ENCODE measurements at regions not wholly inside any gene's neighbourhood (a gene's known extent, or its start where the extent isn't known, plus 50 kb on each side); places are given as distances from the start of the nearest gene placed in this dataset.

DNA sequence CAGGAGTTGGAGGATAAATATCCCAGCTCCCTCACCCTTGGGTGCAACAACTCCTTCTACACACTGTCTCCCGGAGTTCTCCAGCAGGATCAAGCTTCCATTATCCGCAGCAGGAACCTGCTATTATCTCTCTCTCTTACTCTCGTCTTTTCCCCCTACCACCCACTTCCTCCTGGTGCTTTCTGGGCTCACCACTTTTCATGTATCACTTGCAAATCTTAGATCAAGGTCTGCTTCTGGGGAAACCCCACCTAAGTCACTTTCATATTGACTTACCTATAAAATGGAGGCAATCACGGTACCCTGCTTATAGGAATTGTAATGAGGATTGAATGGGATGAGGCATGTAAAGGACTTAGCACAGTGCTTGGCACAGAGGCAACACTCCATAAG is 589.5 kb downstream of the BCOR start:
- no peaks in the 10 kb centered on the region for H3K9me3 Mint-ChIP-seq
- DNase-seq, result peak; percentile 60
- intact Hi-C loops (cut with micrococcal nuclease), result loop anchor here (2.0 to 10.0 kb wide), 5 partner anchors 17 to 243 kb away; no protein-coding TSS in a partner anchor
- H3K4me3 Mint-ChIP-seq, result no peak overlapping the region
- peak overlapping the region; percentile 58 for H3K27ac Mint-ChIP-seq
- H3K4me1 Mint-ChIP-seq, result peaks cover 11% of the 10 kb centered on the region
- no peaks in the 10 kb centered on the region for H3K36me3 Mint-ChIP-seq (ENCODE audit: low read depth)
- H3K27me3 Mint-ChIP-seq, result no peaks in the 10 kb centered on the region

DNA sequence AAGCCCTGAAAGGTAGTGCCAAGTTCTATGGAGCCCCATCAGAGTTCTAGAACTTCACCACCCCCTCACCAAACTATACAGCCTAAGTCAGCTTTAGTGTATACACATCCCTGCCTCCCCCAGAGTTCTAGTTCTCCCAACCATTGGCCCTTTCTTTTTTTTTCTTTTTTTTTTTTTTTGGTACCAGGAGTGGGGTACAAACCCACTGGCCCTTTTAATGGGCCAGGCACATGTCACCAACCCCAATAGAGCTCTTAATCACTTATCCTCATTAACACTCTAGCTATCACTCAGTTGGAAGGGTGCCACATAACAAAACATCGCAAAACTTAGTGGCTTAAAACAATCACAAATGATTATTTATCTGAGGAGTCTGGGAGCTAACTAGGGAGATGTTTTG is 588.6 kb downstream of the BCOR start:
- Mint-ChIP-seq H3K9me3 (no peaks in the 10 kb centered on the region), H3K27me3 (no peaks in the 10 kb centered on the region), H3K4me3 (no peak overlapping the region), H3K27ac (no peak overlapping the region), H3K36me3 (ENCODE audit: low read depth) (no peaks in the 10 kb centered on the region), H3K4me1 (peaks cover 6% of the 10 kb centered on the region)
- no peak for DNase-seq
- intact Hi-C loops (cut with micrococcal nuclease), result loop anchor here (2.0 to 10.0 kb wide), 5 partner anchors 18 to 244 kb away; no protein-coding TSS in a partner anchor

DNA sequence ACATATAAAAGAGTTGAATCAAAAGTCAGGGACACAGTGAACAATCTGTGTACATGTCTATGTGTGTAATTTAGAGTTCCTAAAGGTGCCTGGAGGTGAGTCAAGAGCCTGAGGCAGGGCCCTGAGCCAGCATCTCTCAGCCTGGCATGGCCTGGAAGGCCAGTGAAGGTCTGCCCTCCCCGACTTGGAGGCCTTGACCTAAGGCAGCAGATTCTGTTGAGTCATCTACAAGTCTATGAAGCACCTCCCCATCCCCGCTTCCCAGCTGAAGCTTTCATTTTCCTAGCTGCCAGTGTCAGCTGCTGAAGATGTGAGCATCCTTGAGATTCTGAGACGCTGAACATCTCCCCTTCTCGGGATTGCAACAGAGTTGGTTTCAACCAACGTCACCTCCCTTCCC is 583.9 kb downstream of the BCOR start:
- Mint-ChIP-seq H3K36me3 (ENCODE audit: low read depth) (no peaks in the 10 kb centered on the region), H3K4me3 (no peak overlapping the region), H3K27me3 (no peaks in the 10 kb centered on the region), H3K27ac (no peak overlapping the region), H3K9me3 (no peaks in the 10 kb centered on the region), H3K4me1 (peaks cover 2% of the 10 kb centered on the region)
- no peak for DNase-seq
- intact Hi-C loops (cut with micrococcal nuclease), result no loop called here

DNA sequence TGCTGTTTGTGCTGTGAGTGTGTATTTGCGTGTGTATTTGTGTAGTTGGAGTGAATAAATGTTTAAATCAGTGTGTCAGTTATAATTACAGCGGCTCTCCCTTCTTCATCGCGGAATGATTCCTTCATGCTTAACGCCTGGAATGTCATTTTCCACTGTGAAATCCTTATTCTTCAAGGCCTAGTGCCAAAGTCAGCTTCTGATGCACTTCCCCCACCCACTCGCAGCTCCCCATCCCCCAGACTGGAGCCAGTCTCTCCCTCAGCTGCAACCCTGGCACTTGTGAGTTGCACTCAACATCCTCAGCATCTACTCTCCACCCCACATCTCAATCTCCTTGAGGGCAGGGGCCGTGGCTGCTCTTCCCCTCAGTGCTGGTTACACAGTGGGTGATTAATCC is 583.0 kb downstream of the BCOR start:
- H3K4me1 Mint-ChIP-seq, result peaks cover 2% of the 10 kb centered on the region
- no peak for DNase-seq
- no peaks in the 10 kb centered on the region for H3K9me3 Mint-ChIP-seq
- intact Hi-C loops (cut with micrococcal nuclease), result no loop called here
- H3K27ac Mint-ChIP-seq, result no peak overlapping the region
- H3K36me3 Mint-ChIP-seq (ENCODE audit: low read depth), result no peaks in the 10 kb centered on the region
- H3K27me3 Mint-ChIP-seq, result no peaks in the 10 kb centered on the region
- no peak overlapping the region for H3K4me3 Mint-ChIP-seq

DNA sequence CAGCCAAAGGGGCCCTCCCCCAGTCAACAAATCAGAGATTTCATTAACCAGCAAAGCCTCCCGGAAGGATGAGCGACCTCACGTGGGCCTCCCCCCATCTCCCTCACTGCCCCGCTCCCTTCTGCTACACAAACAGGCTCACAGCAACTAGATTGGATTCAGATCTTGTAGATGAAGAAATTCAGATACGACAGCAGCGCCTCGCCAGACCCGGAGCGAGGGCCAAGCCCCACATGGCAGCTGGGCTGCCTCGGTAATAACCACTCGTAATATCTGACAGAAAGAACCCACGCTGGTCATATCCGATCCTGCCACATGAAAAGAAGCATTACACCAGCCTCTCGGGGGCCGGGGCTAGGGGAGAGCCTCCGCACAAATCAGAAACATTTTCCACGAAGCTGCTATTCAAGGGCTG is 581.3 kb downstream of the BCOR start:
- no peaks in the 10 kb centered on the region for H3K36me3 Mint-ChIP-seq (ENCODE audit: low read depth)
- H3K27me3 Mint-ChIP-seq, result no peaks in the 10 kb centered on the region
- H3K27ac Mint-ChIP-seq, result no peak overlapping the region
- H3K4me1 Mint-ChIP-seq, result peaks cover 3% of the 10 kb centered on the region
- no peak overlapping the region for H3K4me3 Mint-ChIP-seq
- H3K9me3 Mint-ChIP-seq, result no peaks in the 10 kb centered on the region
- DNase-seq, result no peak
- intact Hi-C loops (cut with micrococcal nuclease), result no loop called here

DNA sequence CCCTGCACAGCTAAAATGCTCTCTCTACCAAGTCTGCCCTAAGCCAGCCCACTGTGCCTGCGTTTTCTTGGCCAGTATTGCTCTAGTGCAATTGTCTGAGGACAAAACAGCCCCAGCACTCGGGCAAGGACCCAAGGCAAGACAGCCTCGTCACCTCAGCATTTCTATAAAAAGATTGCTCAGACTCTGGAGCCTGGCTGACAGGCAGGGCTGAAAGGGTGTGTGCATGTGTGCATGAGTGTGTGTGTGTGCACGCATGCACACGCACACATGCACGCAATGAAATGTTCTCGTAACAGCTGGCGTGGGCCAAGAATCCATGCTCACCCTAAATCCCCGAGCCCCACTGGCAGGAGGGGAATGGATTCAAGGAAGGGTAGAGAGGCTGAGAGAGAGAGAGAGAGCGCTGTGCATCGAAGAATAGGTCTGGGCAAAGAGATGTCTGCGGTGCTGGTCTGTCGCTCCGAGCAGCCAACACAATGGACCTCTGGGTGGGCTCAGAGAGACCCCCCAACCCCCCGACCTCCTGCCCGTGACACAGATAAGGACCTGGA is 579.2 kb downstream of the BCOR start:
- Mint-ChIP-seq H3K27me3 (no peaks in the 10 kb centered on the region), H3K27ac (no peak overlapping the region), H3K4me3 (no peak overlapping the region), H3K9me3 (no peaks in the 10 kb centered on the region), H3K36me3 (ENCODE audit: low read depth) (no peaks in the 10 kb centered on the region), H3K4me1 (peaks cover 3% of the 10 kb centered on the region)
- DNase-seq, result no peak
- intact Hi-C loops (cut with micrococcal nuclease), result no loop called here

DNA sequence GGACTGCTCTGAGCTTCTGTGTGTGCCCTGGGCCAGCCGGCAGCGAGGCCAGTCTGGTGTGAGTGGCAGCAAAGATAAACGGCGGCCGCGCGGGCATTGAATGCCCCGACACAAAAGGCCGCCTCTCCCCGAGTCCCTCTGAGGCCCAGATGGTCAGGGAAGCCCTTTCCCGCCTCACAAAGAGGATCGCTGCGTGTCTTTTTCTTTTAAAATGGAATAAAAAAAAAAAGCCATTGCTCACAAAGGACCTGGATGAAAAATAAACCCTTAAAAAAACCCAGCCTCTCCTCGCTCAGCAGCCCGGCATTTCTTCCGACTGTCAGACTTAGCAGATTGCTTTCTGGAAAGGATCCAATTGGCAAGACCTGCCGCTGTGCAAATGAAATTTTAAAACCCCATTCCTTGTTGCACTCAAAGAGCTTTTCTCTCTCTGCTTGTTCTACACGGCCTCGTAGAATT is 578.7 kb downstream of the BCOR start:
- Mint-ChIP-seq H3K27me3 (no peaks in the 10 kb centered on the region), H3K36me3 (ENCODE audit: low read depth) (no peaks in the 10 kb centered on the region), H3K4me1 (peaks cover 3% of the 10 kb centered on the region), H3K27ac (no peak overlapping the region), H3K4me3 (no peak overlapping the region), H3K9me3 (no peaks in the 10 kb centered on the region)
- intact Hi-C loops (cut with micrococcal nuclease), result no loop called here
- DNase-seq, result no peak

DNA sequence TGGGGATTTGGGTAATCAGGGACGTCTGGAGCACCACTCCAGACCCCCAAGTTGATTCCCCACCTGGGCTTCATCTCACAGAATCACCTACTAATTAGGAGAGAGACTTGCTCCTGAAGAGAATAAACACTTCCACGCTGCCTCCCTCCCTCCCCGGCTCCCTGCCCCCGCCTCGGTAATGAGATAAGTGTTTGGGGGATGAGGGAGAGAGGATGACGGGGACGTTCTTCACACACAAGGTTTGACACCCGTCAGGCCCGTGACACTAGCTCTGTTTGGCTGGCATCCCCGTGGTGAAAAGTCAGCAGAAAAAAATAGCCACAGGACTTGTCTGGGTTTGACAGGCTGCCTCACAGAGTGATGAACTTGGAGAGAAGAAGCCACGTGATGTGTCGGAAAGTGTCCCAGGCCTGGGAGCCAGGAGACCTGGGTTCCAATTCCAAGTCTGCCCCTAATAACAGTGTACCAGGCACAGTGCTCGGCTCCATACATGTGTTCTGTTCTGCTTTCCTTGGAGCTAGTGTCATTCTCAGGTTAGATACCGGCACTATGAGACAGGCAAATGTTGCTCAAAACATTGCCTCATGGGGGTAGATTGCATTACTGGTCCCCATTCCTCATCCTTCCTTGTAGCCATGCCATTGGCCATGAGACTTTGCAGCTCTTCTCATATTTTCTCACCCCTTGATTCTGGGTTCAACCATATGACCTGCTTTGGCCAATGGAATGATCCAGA is 578.0 kb downstream of the BCOR start:
- Mint-ChIP-seq H3K4me3 (no peak overlapping the region), H3K36me3 (ENCODE audit: low read depth) (no peaks in the 10 kb centered on the region), H3K9me3 (no peaks in the 10 kb centered on the region), H3K4me1 (peaks cover 2% of the 10 kb centered on the region), H3K27ac (no peak overlapping the region), H3K27me3 (no peaks in the 10 kb centered on the region)
- intact Hi-C loops (cut with micrococcal nuclease), result no loop called here
- no peak for DNase-seq

DNA sequence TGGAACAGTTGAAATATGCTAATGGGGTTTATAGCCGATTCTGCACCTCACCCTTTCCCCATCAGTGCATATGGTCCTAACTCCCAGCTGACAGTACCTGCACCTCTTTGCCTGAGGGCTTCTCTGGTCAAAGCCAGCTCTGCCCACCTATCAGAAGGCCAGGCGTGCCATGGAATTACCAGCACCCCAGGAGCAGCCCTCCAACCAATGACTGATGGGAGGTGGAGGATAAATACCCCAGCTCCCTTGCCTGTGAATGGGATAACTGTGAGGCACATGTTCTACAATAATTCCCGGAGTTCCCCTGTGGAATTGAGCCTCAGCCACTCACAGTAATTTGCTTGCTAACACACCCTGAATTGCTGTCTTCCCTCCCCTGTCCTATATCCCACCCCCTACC is 572.0 kb downstream of the BCOR start:
- Mint-ChIP-seq H3K36me3 (ENCODE audit: low read depth) (no peaks in the 10 kb centered on the region), H3K4me1 (no peaks in the 10 kb centered on the region), H3K9me3 (no peaks in the 10 kb centered on the region), H3K27ac (no peak overlapping the region), H3K4me3 (no peak overlapping the region), H3K27me3 (no peaks in the 10 kb centered on the region)
- intact Hi-C loops (cut with micrococcal nuclease), result no loop called here
- DNase-seq, result no peak

DNA sequence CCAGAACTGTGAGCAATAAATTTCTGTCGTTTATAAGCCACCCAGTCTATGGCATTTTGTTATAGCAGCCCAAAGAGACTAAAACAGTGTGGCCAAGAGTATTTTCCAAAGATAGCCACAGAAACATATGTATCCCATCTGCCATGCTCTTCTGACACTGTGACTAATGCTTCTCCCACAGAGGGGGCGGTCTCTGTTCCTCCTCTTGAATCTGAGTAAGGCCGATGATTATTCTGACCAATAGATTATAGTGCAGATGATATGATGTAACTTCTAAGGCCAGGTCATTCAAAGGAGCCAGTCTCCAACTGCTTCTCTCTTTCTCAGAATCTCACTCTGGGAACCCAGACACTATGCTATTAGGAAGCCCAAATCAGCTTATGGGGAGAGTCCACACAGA is 570.7 kb downstream of the BCOR start:
- Mint-ChIP-seq H3K27me3 (no peaks in the 10 kb centered on the region), H3K36me3 (ENCODE audit: low read depth) (no peaks in the 10 kb centered on the region), H3K9me3 (no peaks in the 10 kb centered on the region), H3K4me3 (no peak overlapping the region), H3K4me1 (no peaks in the 10 kb centered on the region), H3K27ac (no peak overlapping the region)
- intact Hi-C loops (cut with micrococcal nuclease), result no loop called here
- DNase-seq, result no peak

DNA sequence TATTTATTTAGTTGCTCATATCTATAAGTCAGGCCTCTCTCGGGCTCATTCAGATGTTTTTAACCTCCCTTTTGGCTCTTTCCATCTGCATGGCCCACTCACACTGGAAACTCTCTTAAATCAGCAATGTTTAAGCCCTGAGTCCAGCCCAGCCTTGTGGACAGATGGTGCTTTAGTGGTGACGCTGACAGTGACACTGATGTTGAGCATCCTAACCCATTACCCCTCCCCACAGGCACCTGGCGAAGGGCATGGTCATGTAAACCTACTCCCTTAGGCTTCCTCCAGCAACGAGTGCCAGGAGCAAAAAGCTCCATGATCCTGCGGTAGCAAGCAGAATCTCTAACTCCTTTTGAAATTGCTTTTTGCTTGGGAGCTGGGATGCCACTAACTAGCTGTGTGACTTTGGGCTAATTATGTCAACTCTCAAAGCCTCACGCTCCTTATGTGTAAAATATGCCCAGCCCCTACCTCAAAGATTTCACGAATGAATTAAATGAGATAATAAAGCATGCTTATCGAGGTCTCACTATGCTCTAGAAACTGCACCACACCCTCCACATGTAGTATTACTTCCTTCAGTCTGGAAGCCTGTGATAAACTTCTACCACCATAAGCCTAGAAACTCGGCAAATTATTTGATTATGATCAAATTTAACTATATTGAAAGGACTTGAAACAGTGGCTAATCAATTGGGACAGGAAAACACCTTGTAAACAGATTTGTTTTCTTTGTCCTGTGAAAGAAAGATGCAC is 569.4 kb downstream of the BCOR start:
- Mint-ChIP-seq H3K27me3 (no peaks in the 10 kb centered on the region), H3K4me3 (no peak overlapping the region), H3K9me3 (no peaks in the 10 kb centered on the region), H3K4me1 (peaks cover 4% of the 10 kb centered on the region), H3K27ac (no peak overlapping the region), H3K36me3 (ENCODE audit: low read depth) (no peaks in the 10 kb centered on the region)
- DNase-seq, result no peak
- intact Hi-C loops (cut with micrococcal nuclease), result no loop called here

DNA sequence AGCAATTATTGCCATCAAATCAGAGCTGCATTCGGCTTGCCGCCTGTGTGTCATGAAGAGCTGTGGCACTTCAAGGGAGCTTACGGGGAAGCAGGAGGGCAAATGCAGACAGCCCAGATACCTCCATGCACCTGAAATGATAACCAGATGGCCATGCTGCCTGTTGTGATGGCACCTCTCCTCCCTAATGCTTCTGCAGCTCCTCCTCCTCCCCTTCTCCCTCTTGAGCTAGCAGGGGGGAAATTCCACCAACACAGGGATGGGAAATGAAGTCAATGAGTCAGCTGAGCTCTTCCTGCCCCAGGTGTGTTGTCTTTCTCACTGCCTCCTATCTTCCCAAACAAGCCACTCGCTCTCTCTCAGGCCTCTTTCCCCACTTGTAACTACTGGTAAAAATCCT is 565.0 kb downstream of the BCOR start:
- no peaks in the 10 kb centered on the region for H3K27me3 Mint-ChIP-seq
- peaks cover 4% of the 10 kb centered on the region for H3K9me3 Mint-ChIP-seq
- H3K4me3 Mint-ChIP-seq, result no peak overlapping the region
- DNase-seq, result no peak
- no peak overlapping the region for H3K27ac Mint-ChIP-seq
- peaks cover 4% of the 10 kb centered on the region for H3K4me1 Mint-ChIP-seq
- H3K36me3 Mint-ChIP-seq (ENCODE audit: low read depth), result no peaks in the 10 kb centered on the region
- intact Hi-C loops (cut with micrococcal nuclease), result no loop called here

DNA sequence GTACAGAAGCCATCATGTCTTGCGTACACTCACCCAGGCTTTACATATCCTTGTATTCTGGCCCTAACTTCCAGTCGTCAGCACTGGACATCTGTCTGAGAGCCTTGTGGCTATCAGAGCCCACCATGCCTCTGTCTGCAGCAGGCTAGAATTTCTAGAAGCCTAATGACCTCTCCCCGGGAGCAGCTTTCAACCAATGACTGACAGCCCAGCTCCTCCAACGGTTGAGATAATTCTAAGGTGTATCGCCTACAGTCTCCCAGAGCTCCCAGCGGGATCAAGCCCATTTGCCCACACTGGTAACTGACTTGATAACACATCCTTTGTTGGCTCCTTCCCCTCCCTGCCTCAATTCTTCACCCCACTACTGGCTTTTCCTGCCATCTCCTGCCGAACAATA is 562.8 kb downstream of the BCOR start:
- no peak overlapping the region for H3K4me3 Mint-ChIP-seq
- no peak overlapping the region for H3K27ac Mint-ChIP-seq
- intact Hi-C loops (cut with micrococcal nuclease), result no loop called here
- H3K27me3 Mint-ChIP-seq, result no peaks in the 10 kb centered on the region
- peaks cover 4% of the 10 kb centered on the region for H3K4me1 Mint-ChIP-seq
- DNase-seq, result no peak
- no peaks in the 10 kb centered on the region for H3K36me3 Mint-ChIP-seq (ENCODE audit: low read depth)
- peaks cover 4% of the 10 kb centered on the region for H3K9me3 Mint-ChIP-seq

DNA sequence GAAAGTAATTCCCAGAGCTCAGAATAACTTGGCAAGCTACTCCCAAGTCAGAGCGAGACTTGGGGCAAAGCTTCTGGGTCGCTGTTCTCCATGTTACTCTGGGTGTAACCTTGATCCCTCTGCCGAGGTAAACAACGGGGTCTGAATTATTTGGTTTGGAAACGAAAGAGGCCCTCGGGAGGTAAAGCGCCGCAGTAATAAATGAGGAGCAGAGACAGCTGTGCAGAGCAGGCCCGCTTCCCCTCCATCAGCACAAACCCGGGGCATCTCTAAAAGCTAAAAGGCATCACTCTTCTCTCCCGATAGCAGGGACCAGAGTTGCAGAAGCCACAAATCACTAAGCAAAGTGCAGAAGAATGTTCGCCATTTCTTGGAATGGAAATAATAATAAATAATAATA is 561.5 kb downstream of the BCOR start:
- peaks cover 4% of the 10 kb centered on the region for H3K4me1 Mint-ChIP-seq
- peaks cover 4% of the 10 kb centered on the region for H3K9me3 Mint-ChIP-seq
- no peaks in the 10 kb centered on the region for H3K27me3 Mint-ChIP-seq
- DNase-seq, result no peak
- H3K4me3 Mint-ChIP-seq, result no peak overlapping the region
- no peaks in the 10 kb centered on the region for H3K36me3 Mint-ChIP-seq (ENCODE audit: low read depth)
- intact Hi-C loops (cut with micrococcal nuclease), result no loop called here
- H3K27ac Mint-ChIP-seq, result no peak overlapping the region
